Thyroid gland (tissue), 4 donors: ENCODE measurements at regions not wholly inside any gene's neighbourhood (a gene's known extent, or its start where the extent isn't known, plus 50 kb on each side); places are given as distances from the start of the nearest gene placed in this dataset.

ENCODE experiments used
- POLR2A ChIP-seq, 2 donors: fragments of 450-650 bp; IDR thresholded peaks; one replicate each; pipeline ENCODE4 v1.6.1; 2017; ENCODE audit warnings: antibody characterized with exemption in 2 of 2, mild to moderate bottlenecking in 2 of 2, moderate library complexity in 1 of 2
- TF ChIP-seq, protein P1 (sequence below), 6 experiments: fragments of 200-600 bp in 3 of 6; fragments of 450-650 bp in 3 of 6; sonication (generic) in 3 of 6; IDR thresholded peaks; one replicate each; pipeline ENCODE4 v1.5.1; 2016 to 2019; ENCODE audit warnings: antibody characterized with exemption in 6 of 6, mild to moderate bottlenecking in 2 of 6, inconsistent platforms in 1 of 6, moderate library complexity in 1 of 6

GRCh38 chr12:16880864-16881285 is 274.9 kb upstream of the LMO3 start:
- TF ChIP-seq, protein P1, sequence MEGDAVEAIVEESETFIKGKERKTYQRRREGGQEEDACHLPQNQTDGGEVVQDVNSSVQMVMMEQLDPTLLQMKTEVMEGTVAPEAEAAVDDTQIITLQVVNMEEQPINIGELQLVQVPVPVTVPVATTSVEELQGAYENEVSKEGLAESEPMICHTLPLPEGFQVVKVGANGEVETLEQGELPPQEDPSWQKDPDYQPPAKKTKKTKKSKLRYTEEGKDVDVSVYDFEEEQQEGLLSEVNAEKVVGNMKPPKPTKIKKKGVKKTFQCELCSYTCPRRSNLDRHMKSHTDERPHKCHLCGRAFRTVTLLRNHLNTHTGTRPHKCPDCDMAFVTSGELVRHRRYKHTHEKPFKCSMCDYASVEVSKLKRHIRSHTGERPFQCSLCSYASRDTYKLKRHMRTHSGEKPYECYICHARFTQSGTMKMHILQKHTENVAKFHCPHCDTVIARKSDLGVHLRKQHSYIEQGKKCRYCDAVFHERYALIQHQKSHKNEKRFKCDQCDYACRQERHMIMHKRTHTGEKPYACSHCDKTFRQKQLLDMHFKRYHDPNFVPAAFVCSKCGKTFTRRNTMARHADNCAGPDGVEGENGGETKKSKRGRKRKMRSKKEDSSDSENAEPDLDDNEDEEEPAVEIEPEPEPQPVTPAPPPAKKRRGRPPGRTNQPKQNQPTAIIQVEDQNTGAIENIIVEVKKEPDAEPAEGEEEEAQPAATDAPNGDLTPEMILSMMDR (IDR thresholded peaks at IDR 0.05) = no peak
- TF ChIP-seq POLR2A (IDR thresholded peaks at IDR 0.05) = no peak
